BJ (cell line): ENCODE measurements at regions not wholly inside any gene's neighbourhood (a gene's known extent, or its start where the extent isn't known, plus 50 kb on each side); places are given as distances from the start of the nearest gene placed in this dataset.
"Not testable (repeated sequence)": the region's sequence is repeated elsewhere in the genome, so short reads cannot be mapped to it uniquely, and the experiment has no call there.

Source experiments
- CTCF ChIA-PET: fragments of 350-600 bp; formaldehyde crosslinking; extraction: SDS; loops from one replicate; lab custom pipeline; 2021; ENCODE audit warnings: antibody characterized with exemption, inconsistent platforms; lab: Yijun Ruan, JAX
- POLR2A ChIA-PET: fragments of 300-600 bp; sonication (Branson Sonifier 250); formaldehyde crosslinking; extraction: SDS; loops from one replicate; lab custom pipeline; 2021; ENCODE audit warnings: antibody characterized with exemption; lab: Charles Lee
- DNase-seq: peaks from one replicate; pipeline ENCODE4 v3.0.0-alpha.2; 2011; ENCODE audit warnings: low read depth
- H3K27me3 ChIP-seq: 2 replicates; pipeline ENCODE4 v1.6.0; 2011; ENCODE audit warnings: low read length; ENCODE audit not compliant: control insufficient read depth, insufficient read depth
- H3K36me3 ChIP-seq: 2 replicates; pipeline ENCODE4 v1.5.1; 2011; ENCODE audit warnings: low read length; ENCODE audit not compliant: control insufficient read depth, insufficient read depth
- H3K4me3 ChIP-seq: 2 replicates; pipeline ENCODE4 v1.5.1; 2011; ENCODE audit warnings: low read depth, mild to moderate bottlenecking, control low read depth, low read length
- CTCF ChIP-seq: IDR thresholded peaks from 2 replicates; pipeline ENCODE4 v1.5.1; 2011; ENCODE audit warnings: low read depth, mild to moderate bottlenecking, control low read depth, inconsistent platforms, low read length, moderate library complexity; ENCODE audit not compliant: insufficient read depth

- POLR2A ChIA-PET, result no interaction called here
- no peak overlapping the region for H3K4me3 ChIP-seq
- no peaks in the 10 kb centered on the region for H3K27me3 ChIP-seq
- CTCF ChIA-PET, result no interaction called here
- no peaks in the 10 kb centered on the region for H3K36me3 ChIP-seq
- DNase-seq, result no peak
- no peak for TF ChIP-seq CTCF
These were observed 284.8 kb upstream of the HS6ST1 start for GRCh38 chr2:128603411-128603924.

- TF ChIP-seq CTCF, result no peak
- no peak for DNase-seq
- no peak overlapping the region for H3K4me3 ChIP-seq
- ChIA-PET CTCF (no interaction called here), POLR2A (no interaction called here)
- H3K36me3 ChIP-seq, result no peaks in the 10 kb centered on the region
- no peaks in the 10 kb centered on the region for H3K27me3 ChIP-seq
These were observed 285.4 kb upstream of the HS6ST1 start for GRCh38 chr2:128604045-128604444.

GRCh38 chr2:128604581-128604980, 285.9 kb upstream of the HS6ST1 start:
- DNase-seq, H3K27me3 ChIP-seq, H3K36me3 ChIP-seq, CTCF ChIA-PET, POLR2A ChIA-PET, H3K4me3 ChIP-seq: not testable (repeated sequence)

GRCh38 chr2:128605421-128605820, 286.8 kb upstream of the HS6ST1 start:
- ChIA-PET CTCF (no interaction called here), POLR2A (no interaction called here)
- Histone ChIP-seq H3K36me3 (no peaks in the 10 kb centered on the region), H3K4me3 (no peak overlapping the region), H3K27me3 (0 out of 2 replicates have a peak, but pooled peaks cover 2% of the 10 kb centered on the region)
- no peak for DNase-seq
- no peak for TF ChIP-seq CTCF

GRCh38 chr2:128605931-128606330, 287.3 kb upstream of the HS6ST1 start:
- DNase-seq, result no peak
- Histone ChIP-seq H3K4me3 (no peak overlapping the region), H3K27me3 (0 out of 2 replicates have a peak, but pooled peaks cover 2% of the 10 kb centered on the region), H3K36me3 (no peaks in the 10 kb centered on the region)
- ChIA-PET POLR2A (no interaction called here), CTCF (no interaction called here)
- TF ChIP-seq CTCF, result no peak

GRCh38 chr2:128606837-128607236, 288.2 kb upstream of the HS6ST1 start:
- no peak for TF ChIP-seq CTCF
- DNase-seq, result no peak
- no peak overlapping the region for H3K4me3 ChIP-seq
- no peaks in the 10 kb centered on the region for H3K36me3 ChIP-seq
- POLR2A ChIA-PET, result no interaction called here
- 0 out of 2 replicates have a peak, but pooled peaks cover 2% of the 10 kb centered on the region for H3K27me3 ChIP-seq
- CTCF ChIA-PET, result no interaction called here
